Bronchial epithelial cell (primary cell): ENCODE measurements at regions not wholly inside any gene's neighbourhood (a gene's known extent, or its start where the extent isn't known, plus 50 kb on each side); places are given as distances from the start of the nearest gene placed in this dataset.

Experiments
- DNase-seq: peaks from one replicate; pipeline ENCODE4 v3.0.0-alpha.2; 2010; ENCODE audit warnings: low read depth
- FAIRE-seq: peaks from 2 replicates; lab custom pipeline; 2011; peaks lifted over from hg19 to GRCh38; lab: Jason Lieb, UNC
- H3K27me3 ChIP-seq: 2 replicates; pipeline ENCODE4 v1.5.1; 2011; ENCODE audit warnings: low read length; ENCODE audit not compliant: control insufficient read depth, insufficient read depth
- H3K36me3 ChIP-seq: 2 replicates; pipeline ENCODE4 v1.5.1; 2011; ENCODE audit warnings: low read length; ENCODE audit not compliant: control insufficient read depth, insufficient read depth
- H3K4me3 ChIP-seq: 2 replicates; pipeline ENCODE4 v1.5.1; 2011; ENCODE audit warnings: mild to moderate bottlenecking, low read depth, low read length, control low read depth
- TF ChIP-seq, protein P1 (sequence below): IDR thresholded peaks from 2 replicates; pipeline ENCODE4 v1.5.1; 2011; ENCODE audit warnings: mild to moderate bottlenecking, moderate library complexity, low read length, control low read depth, inconsistent platforms; ENCODE audit not compliant: insufficient read depth, severe bottlenecking

DNA sequence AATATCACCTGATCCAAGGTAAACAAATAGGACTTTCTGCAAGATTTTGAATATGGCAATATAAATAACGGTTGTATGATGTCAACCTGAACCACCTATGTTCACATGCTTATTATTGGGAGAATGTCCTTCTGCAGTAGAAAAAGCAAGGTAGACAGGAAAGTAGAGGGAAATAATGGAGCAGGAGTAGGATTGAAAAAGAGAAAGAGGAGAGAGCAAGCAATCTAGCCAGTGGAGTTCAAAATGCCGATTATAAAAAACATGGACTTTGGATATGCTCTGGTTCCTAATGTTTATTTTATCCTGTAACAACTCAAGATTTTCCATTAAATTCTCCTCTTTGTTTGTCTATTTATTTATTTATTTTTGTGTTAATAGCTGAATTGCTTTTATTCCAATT lies 878.0 kb upstream of the KCND2 start:
- TF ChIP-seq, protein P1, sequence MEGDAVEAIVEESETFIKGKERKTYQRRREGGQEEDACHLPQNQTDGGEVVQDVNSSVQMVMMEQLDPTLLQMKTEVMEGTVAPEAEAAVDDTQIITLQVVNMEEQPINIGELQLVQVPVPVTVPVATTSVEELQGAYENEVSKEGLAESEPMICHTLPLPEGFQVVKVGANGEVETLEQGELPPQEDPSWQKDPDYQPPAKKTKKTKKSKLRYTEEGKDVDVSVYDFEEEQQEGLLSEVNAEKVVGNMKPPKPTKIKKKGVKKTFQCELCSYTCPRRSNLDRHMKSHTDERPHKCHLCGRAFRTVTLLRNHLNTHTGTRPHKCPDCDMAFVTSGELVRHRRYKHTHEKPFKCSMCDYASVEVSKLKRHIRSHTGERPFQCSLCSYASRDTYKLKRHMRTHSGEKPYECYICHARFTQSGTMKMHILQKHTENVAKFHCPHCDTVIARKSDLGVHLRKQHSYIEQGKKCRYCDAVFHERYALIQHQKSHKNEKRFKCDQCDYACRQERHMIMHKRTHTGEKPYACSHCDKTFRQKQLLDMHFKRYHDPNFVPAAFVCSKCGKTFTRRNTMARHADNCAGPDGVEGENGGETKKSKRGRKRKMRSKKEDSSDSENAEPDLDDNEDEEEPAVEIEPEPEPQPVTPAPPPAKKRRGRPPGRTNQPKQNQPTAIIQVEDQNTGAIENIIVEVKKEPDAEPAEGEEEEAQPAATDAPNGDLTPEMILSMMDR = no peak
- H3K36me3 ChIP-seq = no peaks in the 10 kb centered on the region
- no peaks in the 10 kb centered on the region for H3K27me3 ChIP-seq
- H3K4me3 ChIP-seq = no peak overlapping the region
- FAIRE-seq = no peak
- no peak for DNase-seq

DNA sequence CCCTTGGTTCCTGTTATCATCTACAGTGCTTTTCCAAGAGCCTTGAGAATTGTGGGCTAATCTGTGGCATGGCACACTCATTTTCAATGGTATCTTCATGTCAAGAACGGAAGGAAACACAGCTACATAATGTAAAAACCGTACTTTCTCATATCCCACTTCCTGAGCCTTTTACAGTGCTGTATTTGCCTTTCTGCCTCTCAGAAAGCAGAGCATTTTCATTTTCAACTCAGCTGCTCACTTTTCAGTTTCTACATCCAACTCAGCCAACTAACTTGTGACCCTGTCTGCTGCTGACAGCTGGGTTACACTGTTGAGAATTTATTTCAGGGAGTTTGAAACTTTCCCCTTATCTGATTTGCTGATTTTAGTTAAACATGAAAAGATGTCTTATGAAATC lies 875.8 kb upstream of the KCND2 start:
- no peak for DNase-seq
- no peak overlapping the region for H3K4me3 ChIP-seq
- TF ChIP-seq, protein P1 = no peak
- FAIRE-seq = no peak
- H3K27me3 ChIP-seq = no peaks in the 10 kb centered on the region
- H3K36me3 ChIP-seq = no peaks in the 10 kb centered on the region

DNA sequence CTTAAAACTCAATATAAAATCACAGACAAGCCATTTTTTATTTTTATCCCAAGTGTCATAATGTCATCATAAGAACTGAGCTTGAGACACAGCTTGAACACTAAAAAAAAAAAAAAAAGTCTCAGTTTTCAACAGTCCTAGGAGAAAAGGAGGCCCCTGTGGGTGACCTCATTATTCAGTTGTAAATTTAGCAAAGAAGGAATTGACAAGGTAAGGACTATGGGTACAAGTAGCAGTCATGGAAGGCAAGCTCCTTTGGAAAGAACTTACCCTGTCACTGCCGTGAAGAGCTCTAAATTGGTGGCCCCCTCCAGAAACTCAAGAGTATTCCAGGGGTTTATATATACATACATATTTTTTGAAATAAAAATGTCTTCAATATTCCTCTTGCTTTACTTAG lies 864.4 kb upstream of the KCND2 start:
- TF ChIP-seq, protein P1 = no peak
- Histone ChIP-seq H3K27me3 (no peaks in the 10 kb centered on the region), H3K36me3 (no peaks in the 10 kb centered on the region), H3K4me3 (no peak overlapping the region)
- FAIRE-seq = no peak
- DNase-seq = no peak

DNA sequence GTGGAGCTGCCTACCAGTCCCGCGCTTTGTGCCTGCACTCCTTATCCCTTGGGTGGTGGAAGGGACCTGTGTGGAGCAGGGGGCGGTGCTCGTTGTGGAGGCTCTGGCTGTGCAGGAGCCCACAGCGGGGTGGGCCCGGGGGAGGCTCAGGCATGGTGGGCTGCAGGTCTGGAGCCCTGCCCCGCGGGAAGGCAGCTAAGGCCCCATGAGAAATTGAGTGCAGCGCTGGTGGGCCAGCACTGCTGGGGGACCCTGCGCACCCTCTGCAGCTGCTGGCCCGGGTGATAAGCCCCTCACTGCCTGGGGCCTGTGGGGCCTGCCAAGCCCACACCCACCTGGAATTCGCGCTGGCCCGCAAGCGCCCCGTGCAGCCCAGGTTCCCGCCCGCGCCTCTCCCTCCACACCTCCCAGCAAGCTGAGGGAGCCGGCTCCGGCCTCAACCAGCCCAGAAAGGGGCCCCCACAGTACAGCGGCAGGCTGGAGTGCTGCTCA lies 859.6 kb upstream of the KCND2 start:
- H3K4me3 ChIP-seq = no peak overlapping the region
- no peaks in the 10 kb centered on the region for H3K27me3 ChIP-seq
- no peak for FAIRE-seq
- no peaks in the 10 kb centered on the region for H3K36me3 ChIP-seq
- TF ChIP-seq, protein P1 = no peak
- no peak for DNase-seq

DNA sequence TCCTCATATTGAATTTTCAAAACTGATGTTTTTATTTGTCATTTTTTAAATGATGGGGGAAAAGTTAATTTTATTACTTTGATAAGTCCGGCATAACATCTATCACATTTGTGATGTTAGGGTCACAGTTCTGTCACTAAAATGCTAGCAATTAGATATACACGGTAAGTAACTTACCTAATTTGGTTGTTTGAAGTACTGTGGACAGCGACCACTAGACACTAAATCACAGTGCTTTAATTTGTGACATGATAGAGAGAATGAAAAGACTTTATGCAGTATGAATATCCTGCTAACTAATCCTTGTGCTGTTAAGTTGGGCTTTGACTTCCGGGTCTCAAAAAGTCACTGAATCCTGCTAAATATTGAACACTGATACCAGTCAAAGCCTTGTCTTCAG lies 857.3 kb upstream of the KCND2 start:
- H3K4me3 ChIP-seq = no peak overlapping the region
- H3K36me3 ChIP-seq = no peaks in the 10 kb centered on the region
- no peak for FAIRE-seq
- DNase-seq = no peak
- no peaks in the 10 kb centered on the region for H3K27me3 ChIP-seq
- TF ChIP-seq, protein P1 = no peak

DNA sequence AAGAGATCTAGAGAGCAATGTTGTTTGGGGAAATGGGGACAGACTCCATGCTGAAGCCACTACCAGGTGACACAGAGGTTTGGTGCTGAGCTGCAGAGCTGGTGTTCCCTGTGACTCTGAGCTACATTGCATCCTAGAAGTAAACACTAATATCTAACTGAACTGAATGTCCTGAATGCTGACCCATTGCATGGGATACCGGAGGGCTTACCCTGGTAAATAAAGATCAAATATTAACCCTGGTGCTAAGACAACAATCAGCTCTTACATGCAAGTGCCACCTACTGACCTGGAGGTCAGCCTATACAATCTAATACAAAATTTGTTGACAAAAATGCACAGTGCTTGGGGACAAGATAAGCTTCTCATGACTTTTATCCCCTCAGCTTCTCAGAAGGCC lies 851.3 kb upstream of the KCND2 start:
- TF ChIP-seq, protein P1 = no peak
- FAIRE-seq (no peak), DNase-seq (no peak)
- Histone ChIP-seq H3K36me3 (no peaks in the 10 kb centered on the region), H3K27me3 (no peaks in the 10 kb centered on the region), H3K4me3 (no peak overlapping the region)
